Thymus (tissue), 11 donors: ENCODE measurements at regions not wholly inside any gene's neighbourhood (a gene's known extent, or its start where the extent isn't known, plus 50 kb on each side); places are given as distances from the start of the nearest gene placed in this dataset.

Experiments used
- DNase-seq, 9 donors: peaks; one replicate each; pipeline ENCODE4 v3.0.0-alpha.2; 2013; ENCODE audit warnings: low spot score in 9 of 9, low read depth in 6 of 9, missing footprints in 1 of 9
- H3K27ac ChIP-seq, 2 donors: one replicate each; pipeline ENCODE4 v1.5.1; 2013; ENCODE audit warnings: control low read depth in 1 of 2, low read depth in 1 of 2, low read length in 1 of 2, mild to moderate bottlenecking in 1 of 2, moderate library complexity in 1 of 2
- H3K27me3 ChIP-seq, 2 donors: one replicate each; pipeline ENCODE4 v1.5.1; 2013; ENCODE audit warnings: low read length in 1 of 2; ENCODE audit not compliant: control insufficient read depth in 2 of 2, insufficient read depth in 1 of 2
- H3K36me3 ChIP-seq, 2 donors: one replicate each; pipeline ENCODE4 v1.5.1; 2013; ENCODE audit warnings: low read length in 1 of 2, mild to moderate bottlenecking in 1 of 2, moderate library complexity in 1 of 2; ENCODE audit not compliant: control insufficient read depth in 2 of 2, insufficient read depth in 2 of 2
- H3K4me1 ChIP-seq, 2 donors: one replicate each; pipeline ENCODE4 v1.5.1; 2013; ENCODE audit warnings: low read length in 2 of 2; ENCODE audit not compliant: control insufficient read depth in 2 of 2, insufficient read depth in 2 of 2
- H3K4me3 ChIP-seq, 2 donors: one replicate each; pipeline ENCODE4 v1.5.1; 2013; ENCODE audit warnings: low read length in 2 of 2, control low read depth in 1 of 2, mild to moderate bottlenecking in 1 of 2
- H3K9me3 ChIP-seq, 2 donors: one replicate each; pipeline ENCODE4 v1.5.1; 2013; ENCODE audit warnings: low read length in 1 of 2, mild to moderate bottlenecking in 1 of 2; ENCODE audit not compliant: control insufficient read depth in 2 of 2, insufficient read depth in 1 of 2
- WGBS: extraction: QIAGEN DNeasy Blood & Tissue Kit; methylation state at CpG from one replicate; pipeline ENCODE4 v1.1.7; 2013; 5-methylcytosine and 5-hydroxymethylcytosine counted together
- donor health status: healthy.

- no peaks in the 10 kb centered on the region for H3K4me1 ChIP-seq
- WGBS, result 49% methylated on average over 2 of the region's 2 CpGs
- no peak for DNase-seq
These were observed 106.1 kb upstream of the FSTL4 start for GRCh38 chr5:133718457-133718856.

GRCh38 chr5:133716532-133717183, 104.3 kb upstream of the FSTL4 start:
- WGBS, result 86% methylated on average over 4 of the region's 4 CpGs
- no peaks in the 10 kb centered on the region for H3K9me3 ChIP-seq

More at GRCh38 chr5:133718457-133718856, 106.1 kb upstream of the FSTL4 start:
- Histone ChIP-seq H3K36me3 (no peaks in the 10 kb centered on the region), H3K9me3 (peaks cover 0 to 3% of the 10 kb centered on the region in 2 donors), H3K27ac (no peak overlapping the region), H3K27me3 (no peaks in the 10 kb centered on the region), H3K4me3 (no peak overlapping the region)

DNA sequence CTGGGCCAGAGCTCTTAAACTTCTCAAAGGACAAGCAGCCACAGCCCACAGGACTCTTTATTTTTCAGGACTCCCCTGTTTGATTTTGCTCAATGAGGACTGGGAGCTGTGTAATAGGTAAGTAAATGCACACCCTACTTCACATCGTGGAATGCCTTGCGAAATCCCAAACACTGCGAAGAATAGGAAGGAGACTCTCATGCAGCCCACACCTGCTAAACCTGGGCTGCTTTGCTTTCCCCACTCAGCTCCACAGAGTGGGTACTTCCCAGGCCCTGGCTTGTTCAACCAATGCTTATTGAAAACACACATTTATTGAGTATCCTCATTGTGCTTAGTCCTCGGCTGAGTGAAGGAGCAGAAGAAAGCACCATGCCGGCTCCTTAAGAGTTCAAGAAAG, 103.3 kb upstream of the FSTL4 start:
- H3K4me3 ChIP-seq, result no peak overlapping the region
- 74% methylated on average over 5 of the region's 5 CpGs for WGBS
- H3K36me3 ChIP-seq, result no peaks in the 10 kb centered on the region
- DNase-seq, result no peak
- no peaks in the 10 kb centered on the region for H3K4me1 ChIP-seq
- no peak overlapping the region for H3K27ac ChIP-seq
- H3K27me3 ChIP-seq, result no peaks in the 10 kb centered on the region
- no peaks in the 10 kb centered on the region for H3K9me3 ChIP-seq

More at GRCh38 chr5:133716532-133717183, 104.3 kb upstream of the FSTL4 start:
- Histone ChIP-seq H3K36me3 (no peaks in the 10 kb centered on the region), H3K4me1 (no peaks in the 10 kb centered on the region), H3K27ac (no peak overlapping the region), H3K4me3 (no peak overlapping the region), H3K27me3 (no peaks in the 10 kb centered on the region)
- no peak for DNase-seq

DNA sequence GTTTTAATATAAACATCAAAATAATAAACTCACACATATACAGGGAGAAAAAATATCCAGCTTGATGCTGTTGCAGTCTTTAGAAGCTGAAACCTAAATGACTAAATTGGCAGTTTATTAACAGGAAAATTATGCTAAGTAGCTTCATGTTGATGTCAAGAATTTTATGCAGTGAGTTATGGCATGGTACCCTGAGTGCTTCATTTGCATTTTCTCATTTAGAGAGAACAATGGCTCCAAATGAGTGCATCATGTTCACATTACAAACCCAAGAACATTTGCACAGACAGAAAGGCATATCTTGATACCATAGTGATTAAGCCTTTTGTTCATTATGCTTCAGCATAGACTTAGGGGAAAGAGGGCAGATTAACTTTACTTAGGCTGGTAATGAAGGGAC, 102.9 kb upstream of the FSTL4 start:
- Histone ChIP-seq H3K27ac (no peak overlapping the region), H3K4me1 (no peaks in the 10 kb centered on the region), H3K36me3 (no peaks in the 10 kb centered on the region)

DNA sequence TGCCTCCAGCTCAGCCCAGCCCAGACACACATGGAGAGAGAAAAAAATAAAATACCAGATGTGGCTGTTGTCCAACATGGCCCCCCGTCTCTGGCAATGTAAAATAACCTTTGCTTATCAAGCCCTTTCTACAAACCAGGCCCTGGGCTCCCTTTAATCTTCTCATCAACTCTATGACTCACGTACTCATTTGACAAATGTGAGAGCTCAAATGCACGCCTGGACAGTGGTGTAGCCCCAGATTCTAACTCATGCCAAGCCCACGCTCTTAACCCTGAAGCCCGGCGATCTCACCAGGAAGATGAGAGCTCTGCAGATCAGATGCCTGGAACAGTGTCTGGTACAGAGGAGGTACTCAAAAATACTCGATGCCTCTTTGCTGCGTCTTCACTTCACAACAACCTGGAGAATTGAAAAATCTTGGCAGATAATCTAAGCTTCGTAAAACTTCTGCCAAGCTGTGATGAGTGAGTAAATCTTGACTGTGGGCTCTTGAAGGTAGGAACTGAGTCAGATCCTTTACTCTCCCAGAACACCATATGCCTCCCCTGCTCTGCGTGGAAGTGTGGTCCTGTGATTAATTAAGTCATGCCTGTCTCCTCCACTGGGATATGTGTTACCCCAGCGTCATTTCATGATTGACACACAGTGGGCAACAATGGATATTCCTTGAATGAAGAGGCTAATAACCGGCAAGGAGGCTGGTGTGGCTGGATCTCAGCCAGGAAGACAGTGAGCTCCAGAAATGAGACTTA, 102.0 kb upstream of the FSTL4 start:
- Histone ChIP-seq H3K36me3 (no peaks in the 10 kb centered on the region), H3K9me3 (no peaks in the 10 kb centered on the region), H3K4me3 (no peak overlapping the region), H3K27me3 (no peaks in the 10 kb centered on the region), H3K27ac (no peak overlapping the region), H3K4me1 (no peaks in the 10 kb centered on the region)
- no peak for DNase-seq
- WGBS, result 92% methylated on average over 12 of the region's 12 CpGs

More for the DNA sequence above, 102.9 kb upstream of the FSTL4 start:
- no peaks in the 10 kb centered on the region for H3K27me3 ChIP-seq
- H3K4me3 ChIP-seq, result no peak overlapping the region
- no peak for DNase-seq
- no peaks in the 10 kb centered on the region for H3K9me3 ChIP-seq

DNA sequence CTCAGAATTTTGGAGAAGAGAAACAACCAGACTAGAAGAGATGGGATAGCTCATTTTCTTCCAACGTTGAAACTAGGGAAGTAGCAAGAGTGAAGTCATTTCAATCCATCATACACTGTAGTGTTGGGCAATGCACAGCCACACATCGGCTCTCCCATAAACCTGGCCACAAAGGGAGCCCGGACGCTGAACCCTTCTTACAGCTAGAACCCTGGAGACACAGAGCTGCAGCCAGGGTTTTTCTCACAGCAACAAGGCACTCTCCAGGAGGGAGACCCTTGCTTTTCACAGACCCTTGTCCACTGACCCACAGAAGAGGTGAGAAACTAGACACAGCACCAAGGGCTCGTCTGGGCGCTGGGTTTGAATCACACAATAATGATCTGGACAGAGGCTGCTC, 101.4 kb upstream of the FSTL4 start:
- no peaks in the 10 kb centered on the region for H3K4me1 ChIP-seq
- H3K4me3 ChIP-seq, result no peak overlapping the region
- no peak for DNase-seq
- no peak overlapping the region for H3K27ac ChIP-seq
- 72% methylated on average over 6 of the region's 6 CpGs for WGBS
- H3K27me3 ChIP-seq, result no peaks in the 10 kb centered on the region
- no peaks in the 10 kb centered on the region for H3K9me3 ChIP-seq
- H3K36me3 ChIP-seq, result no peaks in the 10 kb centered on the region

DNA sequence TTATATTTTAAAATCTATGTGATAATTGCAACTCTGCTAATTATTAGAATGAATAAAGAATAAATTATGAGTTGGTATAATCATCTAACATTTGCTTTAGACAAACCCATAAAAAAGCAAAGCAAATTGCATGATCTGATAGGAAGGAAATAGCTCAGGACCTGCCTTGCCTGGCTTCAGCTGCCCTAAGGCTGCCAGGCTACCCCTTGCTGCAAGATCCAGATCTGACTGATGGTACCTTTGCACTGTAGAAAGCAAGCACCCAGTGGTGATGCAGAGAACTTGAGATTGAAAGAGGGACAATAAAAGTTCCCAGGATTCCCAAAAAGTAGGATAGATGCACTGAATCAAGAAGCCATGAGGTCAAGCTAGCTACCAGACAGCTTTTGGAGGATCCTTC, 100.9 kb upstream of the FSTL4 start:
- no peaks in the 10 kb centered on the region for H3K4me1 ChIP-seq
- no peak overlapping the region for H3K27ac ChIP-seq
- no peak overlapping the region for H3K4me3 ChIP-seq
- H3K27me3 ChIP-seq, result no peaks in the 10 kb centered on the region
- no peak for DNase-seq
- no peaks in the 10 kb centered on the region for H3K36me3 ChIP-seq
- no peaks in the 10 kb centered on the region for H3K9me3 ChIP-seq

DNA sequence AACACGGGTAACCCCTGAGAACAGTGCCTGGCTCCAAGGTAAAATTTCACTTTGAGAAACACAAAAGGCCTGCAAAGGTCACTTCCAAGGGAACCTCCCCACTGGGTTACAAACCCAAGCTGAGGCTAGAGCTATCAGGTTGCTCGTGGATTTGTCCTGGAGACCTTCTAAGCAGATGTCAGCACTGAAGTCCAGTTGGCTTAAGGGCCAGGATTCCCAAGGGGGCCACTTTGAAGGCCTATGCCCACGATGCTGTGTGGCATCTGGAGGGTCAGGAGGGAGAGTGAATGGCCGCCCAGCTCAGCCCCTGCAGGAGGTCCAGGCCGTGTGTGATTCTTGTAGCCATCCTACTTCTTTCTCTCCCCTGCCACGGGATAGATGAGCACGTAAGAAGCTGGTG, 100.2 kb upstream of the FSTL4 start:
- DNase-seq, result no peak

DNA sequence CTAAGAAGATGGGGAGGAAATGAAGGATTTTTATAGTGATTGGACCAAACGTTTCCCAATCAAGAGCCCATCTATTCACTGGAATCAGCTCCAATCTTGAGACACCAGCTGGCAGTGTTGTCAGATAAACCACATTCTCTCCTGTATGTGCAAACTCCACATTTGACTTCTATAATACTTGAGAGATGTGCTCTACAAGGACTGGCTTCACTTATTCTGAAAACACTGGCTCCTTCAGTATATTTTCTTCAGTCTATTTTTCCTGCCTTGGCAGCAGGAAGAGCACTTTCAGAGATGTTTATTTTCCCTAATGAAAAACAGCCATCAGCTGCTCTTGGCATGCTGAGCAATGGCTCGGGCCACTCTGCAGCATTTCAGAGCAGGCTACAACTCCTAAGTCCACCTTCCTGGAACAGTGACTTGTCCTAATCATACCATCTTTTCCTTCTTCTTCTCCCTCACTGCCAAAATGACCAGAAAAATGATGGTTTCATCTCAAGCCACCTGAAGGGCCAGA, 96.9 kb upstream of the FSTL4 start:
- Histone ChIP-seq H3K4me1 (no peaks in the 10 kb centered on the region), H3K27me3 (peaks cover 0 to 2% of the 10 kb centered on the region in 2 donors), H3K4me3 (no peak overlapping the region), H3K9me3 (no peaks in the 10 kb centered on the region), H3K27ac (no peak overlapping the region), H3K36me3 (no peaks in the 10 kb centered on the region)
- DNase-seq, result no peak
- WGBS, result 46% methylated on average over 2 of the region's 2 CpGs

More for the DNA sequence above, 100.2 kb upstream of the FSTL4 start:
- Histone ChIP-seq H3K27ac (no peak overlapping the region), H3K4me3 (no peak overlapping the region), H3K4me1 (no peaks in the 10 kb centered on the region), H3K9me3 (no peaks in the 10 kb centered on the region), H3K27me3 (peaks cover 0 to 1% of the 10 kb centered on the region in 2 donors), H3K36me3 (no peaks in the 10 kb centered on the region)
- WGBS, result 75% methylated on average over 7 of the region's 7 CpGs
